Skeletal muscle tissue (tissue), 3 donors: ENCODE measurements at regions not wholly inside any gene's neighbourhood (a gene's known extent, or its start where the extent isn't known, plus 50 kb on each side); places are given as distances from the start of the nearest gene placed in this dataset.

Experiments
- H3K27ac ChIP-seq: one replicate; pipeline ENCODE4 v1.7.0; 2013; ENCODE audit warnings: mild to moderate bottlenecking, low read depth, low read length, inconsistent platforms
- H3K27me3 ChIP-seq, 3 donors: one replicate each; pipeline ENCODE4 v1.7.0; 2013; ENCODE audit warnings: low read length in 3 of 3; ENCODE audit not compliant: control insufficient read depth in 3 of 3, insufficient read depth in 3 of 3
- H3K36me3 ChIP-seq, 3 donors: one replicate each; pipeline ENCODE4 v1.7.0; 2013; ENCODE audit warnings: low read length in 3 of 3; ENCODE audit not compliant: control insufficient read depth in 3 of 3, insufficient read depth in 3 of 3
- H3K4me1 ChIP-seq, 3 donors: one replicate each; pipeline ENCODE4 v1.7.0; 2013; ENCODE audit warnings: low read length in 3 of 3, mild to moderate bottlenecking in 3 of 3; ENCODE audit not compliant: control insufficient read depth in 3 of 3, insufficient read depth in 3 of 3
- H3K4me3 ChIP-seq, 3 donors: one replicate each; pipeline ENCODE4 v1.7.0; 2013; ENCODE audit warnings: low read length in 3 of 3
- H3K9ac ChIP-seq, 3 donors: one replicate each; pipeline ENCODE4 v1.7.0; 2013; ENCODE audit warnings: low read length in 3 of 3, mild to moderate bottlenecking in 3 of 3, moderate library complexity in 2 of 3, low read depth in 1 of 3
- H3K9me3 ChIP-seq, 3 donors: one replicate each; pipeline ENCODE4 v1.7.0; 2013; ENCODE audit warnings: low read length in 3 of 3; ENCODE audit not compliant: control insufficient read depth in 3 of 3
- donor health status: Osteomylitis.

GRCh38 chr10:53619671-53620070 lies 847.1 kb upstream of the MBL2 start:
- Histone ChIP-seq H3K4me1 (no peaks in the 10 kb centered on the region), H3K36me3 (no peaks in the 10 kb centered on the region), H3K27me3 (no peaks in the 10 kb centered on the region), H3K4me3 (no peak overlapping the region), H3K9ac (no peak overlapping the region), H3K27ac (no peak overlapping the region), H3K9me3 (no peaks in the 10 kb centered on the region)

- H3K4me1 ChIP-seq, result no peaks in the 10 kb centered on the region
- H3K27ac ChIP-seq, result no peak overlapping the region
- H3K4me3 ChIP-seq, result no peak overlapping the region
- no peaks in the 10 kb centered on the region for H3K36me3 ChIP-seq
- no peak overlapping the region for H3K9ac ChIP-seq
- H3K9me3 ChIP-seq, result no peaks in the 10 kb centered on the region
- no peaks in the 10 kb centered on the region for H3K27me3 ChIP-seq
Observed at GRCh38 chr10:53607691-53608090, 835.1 kb upstream of the MBL2 start.

- H3K36me3 ChIP-seq, result no peaks in the 10 kb centered on the region
- no peak overlapping the region for H3K27ac ChIP-seq
- H3K4me3 ChIP-seq, result no peak overlapping the region
- no peaks in the 10 kb centered on the region for H3K9me3 ChIP-seq
- no peaks in the 10 kb centered on the region for H3K27me3 ChIP-seq
- H3K9ac ChIP-seq, result no peak overlapping the region
- no peaks in the 10 kb centered on the region for H3K4me1 ChIP-seq
Observed at GRCh38 chr10:53606981-53607380, 834.4 kb upstream of the MBL2 start.

GRCh38 chr10:53601260-53601875 lies 828.8 kb upstream of the MBL2 start:
- peaks cover 0 to 4% (median 0%) of the 10 kb centered on the region in 3 donors for H3K27me3 ChIP-seq
- no peak overlapping the region for H3K27ac ChIP-seq
- H3K9me3 ChIP-seq, result no peaks in the 10 kb centered on the region
- no peaks in the 10 kb centered on the region for H3K36me3 ChIP-seq
- H3K9ac ChIP-seq, result no peak overlapping the region
- H3K4me3 ChIP-seq, result no peak overlapping the region
- H3K4me1 ChIP-seq, result no peaks in the 10 kb centered on the region

- H3K9ac ChIP-seq, result no peak overlapping the region
- no peaks in the 10 kb centered on the region for H3K4me1 ChIP-seq
Observed at GRCh38 chr10:53598914-53599313, 826.3 kb upstream of the MBL2 start.

GRCh38 chr10:53597835-53598251 lies 825.3 kb upstream of the MBL2 start:
- H3K4me1 ChIP-seq, result no peaks in the 10 kb centered on the region
- H3K36me3 ChIP-seq, result no peaks in the 10 kb centered on the region
- H3K9me3 ChIP-seq, result no peaks in the 10 kb centered on the region
- no peak overlapping the region for H3K9ac ChIP-seq
- peaks cover 0 to 4% (median 0%) of the 10 kb centered on the region in 3 donors for H3K27me3 ChIP-seq
- no peak overlapping the region for H3K4me3 ChIP-seq
- H3K27ac ChIP-seq, result no peak overlapping the region

More at GRCh38 chr10:53598914-53599313, 826.3 kb upstream of the MBL2 start:
- no peaks in the 10 kb centered on the region for H3K36me3 ChIP-seq
- no peak overlapping the region for H3K4me3 ChIP-seq
- no peak overlapping the region for H3K27ac ChIP-seq
- H3K27me3 ChIP-seq, result peaks cover 0 to 4% (median 0%) of the 10 kb centered on the region in 3 donors
- no peaks in the 10 kb centered on the region for H3K9me3 ChIP-seq

GRCh38 chr10:53580465-53580864 lies 807.9 kb upstream of the MBL2 start:
- H3K9ac ChIP-seq, result no peak overlapping the region
- no peak overlapping the region for H3K27ac ChIP-seq
- H3K4me3 ChIP-seq, result no peak overlapping the region
- no peaks in the 10 kb centered on the region for H3K9me3 ChIP-seq
- H3K27me3 ChIP-seq, result no peaks in the 10 kb centered on the region
- no peaks in the 10 kb centered on the region for H3K4me1 ChIP-seq
- H3K36me3 ChIP-seq, result no peaks in the 10 kb centered on the region

- H3K27ac ChIP-seq, result no peak overlapping the region
- H3K27me3 ChIP-seq, result no peaks in the 10 kb centered on the region
- H3K36me3 ChIP-seq, result no peaks in the 10 kb centered on the region
- no peak overlapping the region for H3K4me3 ChIP-seq
- no peaks in the 10 kb centered on the region for H3K4me1 ChIP-seq
- no peak overlapping the region for H3K9ac ChIP-seq
- H3K9me3 ChIP-seq, result no peaks in the 10 kb centered on the region
Observed at GRCh38 chr10:53579773-53580172, 807.2 kb upstream of the MBL2 start.

- Histone ChIP-seq H3K9me3 (no peaks in the 10 kb centered on the region), H3K27ac (no peak overlapping the region), H3K27me3 (no peaks in the 10 kb centered on the region), H3K4me3 (no peak overlapping the region), H3K4me1 (no peaks in the 10 kb centered on the region), H3K36me3 (no peaks in the 10 kb centered on the region), H3K9ac (no peak overlapping the region)
Observed at GRCh38 chr10:53574024-53574423, 801.4 kb upstream of the MBL2 start.

GRCh38 chr10:53573498-53573897 lies 800.9 kb upstream of the MBL2 start:
- no peak overlapping the region for H3K9ac ChIP-seq
- H3K4me3 ChIP-seq, result no peak overlapping the region
- H3K4me1 ChIP-seq, result no peaks in the 10 kb centered on the region
- no peaks in the 10 kb centered on the region for H3K9me3 ChIP-seq
- no peaks in the 10 kb centered on the region for H3K36me3 ChIP-seq
- H3K27ac ChIP-seq, result no peak overlapping the region
- no peaks in the 10 kb centered on the region for H3K27me3 ChIP-seq
